ENCODE measurements at regions not wholly inside any gene's neighbourhood (a gene's known extent, or its start where the extent isn't known, plus 50 kb on each side); places are given as distances from the start of the nearest gene placed in this dataset.

- FAIRE-seq: no peak
- DNase-seq (ENCODE audit: low spot score in 2 of 2): no peak
Observed at GRCh38 chr9:80233906-80234305, 662.1 kb downstream of the TLE4 start.

- FAIRE-seq (no peak), DNase-seq (ENCODE audit: low spot score in 2 of 2) (no peak)
Observed at GRCh38 chr9:80233102-80233843, 661.5 kb downstream of the TLE4 start.

- DNase-seq (ENCODE audit: low spot score in 2 of 2) (no peak), FAIRE-seq (no peak)
Observed at GRCh38 chr9:80231318-80232236, 659.8 kb downstream of the TLE4 start.

- FAIRE-seq: no peak
- DNase-seq (ENCODE audit: low spot score in 2 of 2): no peak
Observed at GRCh38 chr9:80223897-80224296, 652.1 kb downstream of the TLE4 start.

GRCh38 chr9:80222466-80223169, 650.9 kb downstream of the TLE4 start:
- DNase-seq (ENCODE audit: low spot score in 2 of 2) (no peak), FAIRE-seq (no peak)

- no peak for FAIRE-seq
- DNase-seq (ENCODE audit: low spot score in 2 of 2): no peak
Observed at GRCh38 chr9:80218328-80218727, 646.6 kb downstream of the TLE4 start.

- DNase-seq (ENCODE audit: low spot score in 2 of 2) (no peak), FAIRE-seq (no peak)
Observed at GRCh38 chr9:80213613-80214012, 641.8 kb downstream of the TLE4 start.

- FAIRE-seq (no peak), DNase-seq (ENCODE audit: low spot score in 2 of 2) (no peak)
Observed at GRCh38 chr9:80208696-80209095, 636.9 kb downstream of the TLE4 start.

- no peak for FAIRE-seq
- no peak for DNase-seq (ENCODE audit: low spot score in 2 of 2)
Observed at GRCh38 chr9:80204054-80204453, 632.3 kb downstream of the TLE4 start.

- no peak for DNase-seq (ENCODE audit: low spot score in 2 of 2)
- no peak for FAIRE-seq
Observed at GRCh38 chr9:80197661-80198060, 625.9 kb downstream of the TLE4 start.

GRCh38 chr9:80191108-80191507, 619.3 kb downstream of the TLE4 start:
- DNase-seq (ENCODE audit: low spot score in 2 of 2) (no peak), FAIRE-seq (no peak)

GRCh38 chr9:80188579-80188978, 616.8 kb downstream of the TLE4 start:
- no peak for FAIRE-seq

GRCh38 chr9:80185112-80185738, 613.5 kb downstream of the TLE4 start:
- DNase-seq (ENCODE audit: low spot score in 2 of 2) (no peak), FAIRE-seq (no peak)

More at GRCh38 chr9:80188579-80188978, 616.8 kb downstream of the TLE4 start:
- no peak for DNase-seq (ENCODE audit: low spot score in 2 of 2)

GRCh38 chr9:80177949-80178480, 606.2 kb downstream of the TLE4 start:
- no peak for FAIRE-seq

GRCh38 chr9:80175286-80176150, 603.8 kb downstream of the TLE4 start:
- peak; percentile 95 for FAIRE-seq
- DNase-seq (ENCODE audit: low spot score in 2 of 2): no peak

More at GRCh38 chr9:80177949-80178480, 606.2 kb downstream of the TLE4 start:
- DNase-seq (ENCODE audit: low spot score in 2 of 2): no peak

GRCh38 chr9:80163889-80164288, 592.1 kb downstream of the TLE4 start:
- DNase-seq (ENCODE audit: low spot score in 2 of 2) (no peak), FAIRE-seq (no peak)

- FAIRE-seq (no peak), DNase-seq (ENCODE audit: low spot score in 2 of 2) (no peak)
Observed at GRCh38 chr9:80158554-80159170, 586.9 kb downstream of the TLE4 start.

- no peak for FAIRE-seq
Observed at GRCh38 chr9:80158131-80158530, 586.4 kb downstream of the TLE4 start.

GRCh38 chr9:80157561-80157983, 585.8 kb downstream of the TLE4 start:
- no peak for DNase-seq (ENCODE audit: low spot score in 2 of 2)
- FAIRE-seq: no peak

More at GRCh38 chr9:80158131-80158530, 586.4 kb downstream of the TLE4 start:
- no peak for DNase-seq (ENCODE audit: low spot score in 2 of 2)

All from frontal cortex (tissue), 3 donors.